C4-2B (cell line): ENCODE measurements at regions not wholly inside any gene's neighbourhood (a gene's known extent, or its start where the extent isn't known, plus 50 kb on each side); places are given as distances from the start of the nearest gene placed in this dataset.

Source experiments
- H3K27ac ChIP-seq: fragments of 450-650 bp; 2 replicates; pipeline ENCODE4 v1.5.1; 2017
- CTCF ChIP-seq: fragments of 450-650 bp; conservative IDR thresholded peaks from 2 replicates; pipeline ENCODE4 v1.5.1; 2017; ENCODE audit warnings: mild to moderate bottlenecking
- ZFX ChIP-seq: fragments of 450-650 bp; IDR thresholded peaks from 2 replicates; pipeline ENCODE4 v1.6.1; 2017

DNA sequence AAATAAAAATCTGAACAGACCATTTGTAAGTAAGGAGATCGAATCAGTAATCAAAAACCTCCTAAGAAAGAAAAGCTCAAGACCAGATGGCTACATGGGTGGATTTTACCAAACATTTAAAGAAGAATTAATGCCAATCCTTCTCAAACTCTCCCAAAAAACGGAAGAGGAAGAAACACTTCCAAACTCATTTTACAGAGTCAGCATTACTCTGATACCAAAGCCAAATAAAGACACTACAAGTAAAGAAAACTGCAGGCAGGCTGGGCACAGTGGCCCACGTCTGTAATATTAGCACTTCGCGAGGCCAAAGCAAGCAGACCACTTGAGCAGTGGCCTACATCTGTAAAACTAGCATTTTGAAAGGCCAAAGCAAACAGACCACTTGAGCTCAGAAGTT, 159.8 kb downstream of the DPY19L2 start:
- TF ChIP-seq ZFX (no peak), CTCF (no peak)
- H3K27ac ChIP-seq, result no peak overlapping the region

DNA sequence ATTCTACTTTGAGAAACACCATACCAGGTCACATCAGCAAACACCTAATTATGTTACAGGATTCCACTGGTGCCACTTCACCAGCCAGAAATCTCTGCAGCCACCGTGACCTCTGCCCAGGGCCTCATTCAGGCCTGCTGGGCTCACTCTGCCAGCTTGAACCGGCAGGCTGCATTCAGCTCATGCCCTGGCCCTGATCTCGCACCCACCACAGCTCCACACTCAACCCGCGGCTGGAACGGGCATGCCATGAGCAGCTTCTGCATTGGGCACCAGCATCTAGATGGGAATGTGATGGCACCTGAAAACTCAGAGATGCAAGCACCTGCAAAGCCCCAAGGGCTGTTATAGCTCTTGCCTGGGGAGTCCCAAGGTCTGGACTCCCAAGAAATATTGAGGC, 168.7 kb downstream of the DPY19L2 start:
- H3K27ac ChIP-seq, result no peak overlapping the region
- no peak for TF ChIP-seq ZFX
- TF ChIP-seq CTCF, result no peak

GRCh38 chr12:63498239-63498638, 170.1 kb downstream of the DPY19L2 start:
- no peak for TF ChIP-seq ZFX
- no peak overlapping the region for H3K27ac ChIP-seq

DNA sequence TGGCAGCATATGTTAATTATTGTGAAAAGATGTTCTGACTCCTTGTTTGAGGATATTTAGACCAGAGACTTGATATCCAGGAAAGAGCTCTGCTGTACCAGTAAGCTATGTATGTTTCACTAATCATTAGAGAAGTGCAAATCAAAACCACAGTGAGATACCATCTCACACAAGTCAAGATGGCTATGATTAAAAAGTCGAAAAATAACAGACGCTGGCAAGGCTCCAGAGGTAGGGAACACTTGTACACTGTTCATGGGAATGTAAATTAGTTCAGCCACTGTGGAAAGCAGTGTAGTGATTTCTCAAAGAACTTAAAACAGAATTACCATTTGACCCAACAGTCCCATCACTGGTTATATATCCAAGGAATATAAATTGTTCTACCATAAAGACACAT, 171.6 kb downstream of the DPY19L2 start:
- TF ChIP-seq ZFX, result no peak
- TF ChIP-seq CTCF, result no peak
- no peak overlapping the region for H3K27ac ChIP-seq

GRCh38 chr12:63495974-63496373, 172.3 kb downstream of the DPY19L2 start:
- TF ChIP-seq ZFX (no peak), CTCF (no peak)
- H3K27ac ChIP-seq, result no peak overlapping the region

DNA sequence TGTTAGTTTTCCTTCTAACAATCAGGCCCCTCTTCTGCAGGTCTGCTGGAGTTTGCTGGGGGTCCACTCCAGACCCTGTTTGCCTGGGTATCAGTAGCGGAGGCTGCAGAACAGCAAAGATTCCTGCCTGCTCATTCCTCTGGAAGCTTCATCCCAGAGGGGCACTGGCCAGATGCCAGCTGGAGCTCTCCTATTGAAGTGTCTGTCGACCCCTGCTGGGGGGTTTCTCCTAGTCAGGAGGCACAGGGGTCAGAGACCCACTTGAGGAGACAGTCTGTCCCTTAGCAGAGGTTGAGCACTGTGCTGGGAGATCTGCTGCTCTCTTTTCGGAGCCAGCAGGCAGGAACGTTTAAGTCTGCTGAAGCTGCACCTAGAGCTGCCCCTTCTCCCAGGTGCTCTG, 174.9 kb downstream of the DPY19L2 start:
- H3K27ac ChIP-seq, result peak overlapping the region; percentile 3; the same call in 1 of the 2 replicates

DNA sequence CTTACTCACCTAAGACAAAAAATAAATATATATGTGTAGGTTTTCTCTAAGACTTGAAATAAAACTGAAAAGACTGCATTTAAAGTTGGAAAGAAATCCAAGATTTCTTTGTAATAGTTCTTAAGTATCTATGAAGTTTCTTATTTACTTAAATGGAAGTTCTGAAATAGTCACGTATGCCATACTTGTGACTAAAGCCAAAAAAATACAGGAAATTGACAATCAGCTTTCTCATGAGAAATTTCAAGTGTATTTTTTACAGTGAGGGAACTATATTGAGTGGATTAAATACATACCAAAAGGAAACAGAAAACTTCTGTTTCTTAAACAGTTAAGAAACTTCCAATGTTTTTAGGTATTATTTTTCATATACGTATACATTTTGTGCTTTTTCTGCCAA, 188.1 kb downstream of the DPY19L2 start:
- no peak overlapping the region for H3K27ac ChIP-seq
- TF ChIP-seq ZFX (no peak), CTCF (no peak)

More for the DNA sequence above, 174.9 kb downstream of the DPY19L2 start:
- 0 out of 2 replicates have a peak, but pooled peaks have one; percentile 0 for TF ChIP-seq CTCF

DNA sequence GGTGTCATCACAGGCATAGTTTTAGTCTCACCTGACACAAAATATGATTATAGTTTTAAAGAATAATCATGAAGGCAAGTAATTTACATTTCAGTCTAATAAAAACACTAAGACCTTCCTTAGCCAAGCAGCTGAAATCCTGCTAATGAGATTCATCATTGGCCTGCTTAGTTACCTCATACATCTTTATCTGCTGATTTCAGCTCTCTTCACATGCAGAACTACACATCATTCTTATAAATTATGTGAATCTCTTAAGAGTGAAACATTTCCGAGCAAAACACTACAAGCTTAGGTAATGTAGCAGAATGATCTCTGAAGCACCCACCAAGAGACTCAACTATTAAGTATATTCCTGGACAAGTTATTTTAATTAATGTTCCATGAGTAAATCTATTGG, 198.1 kb downstream of the DPY19L2 start:
- H3K27ac ChIP-seq, result no peak overlapping the region
- TF ChIP-seq ZFX (no peak), CTCF (no peak)
